Keratinocyte (primary cell): ENCODE measurements at regions not wholly inside any gene's neighbourhood (a gene's known extent, or its start where the extent isn't known, plus 50 kb on each side); places are given as distances from the start of the nearest gene placed in this dataset.

ENCODE experiments used
- EZH2 ChIP-seq: IDR thresholded peaks from one replicate; pipeline ENCODE4 v1.6.1; 2012; ENCODE audit warnings: inconsistent platforms, mild to moderate bottlenecking, low read length, moderate library complexity
- TF ChIP-seq, protein P1 (sequence below), 3 experiments: IDR thresholded peaks in 1 of 3; conservative IDR thresholded peaks in 1 of 3; optimal IDR thresholded peaks in 1 of 3; 2 replicates in 2 of 3; 3 replicates in 1 of 3; pipeline versions ENCODE3 to v1.5.1; 2011; ENCODE audit warnings: low read length in 3 of 3, mild to moderate bottlenecking in 3 of 3, moderate library complexity in 2 of 3, control low read depth in 1 of 3, inconsistent platforms in 1 of 3; ENCODE audit not compliant: insufficient read depth in 2 of 3; ENCODE audit errors: extremely low read depth in 1 of 3

DNA sequence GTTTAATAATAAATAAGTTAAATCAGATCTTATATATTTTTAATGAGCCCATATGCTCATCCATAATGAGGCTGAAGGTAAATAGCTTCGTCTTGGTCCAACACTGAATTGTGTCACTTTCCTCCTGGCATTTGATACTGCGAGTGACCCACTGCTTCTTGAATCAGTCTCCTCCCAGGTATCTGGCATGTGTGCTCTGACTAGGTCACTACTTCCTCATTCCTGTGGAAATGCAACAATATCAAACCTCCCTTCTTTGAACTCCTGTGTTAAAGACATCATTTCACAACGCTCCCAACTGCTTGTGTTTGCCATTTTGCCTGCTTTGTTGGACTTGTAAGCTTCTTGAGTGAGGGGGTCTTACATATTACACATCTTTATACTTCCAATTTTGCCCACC lies 157.7 kb downstream of the SLC24A2 start:
- TF ChIP-seq, protein P1, sequence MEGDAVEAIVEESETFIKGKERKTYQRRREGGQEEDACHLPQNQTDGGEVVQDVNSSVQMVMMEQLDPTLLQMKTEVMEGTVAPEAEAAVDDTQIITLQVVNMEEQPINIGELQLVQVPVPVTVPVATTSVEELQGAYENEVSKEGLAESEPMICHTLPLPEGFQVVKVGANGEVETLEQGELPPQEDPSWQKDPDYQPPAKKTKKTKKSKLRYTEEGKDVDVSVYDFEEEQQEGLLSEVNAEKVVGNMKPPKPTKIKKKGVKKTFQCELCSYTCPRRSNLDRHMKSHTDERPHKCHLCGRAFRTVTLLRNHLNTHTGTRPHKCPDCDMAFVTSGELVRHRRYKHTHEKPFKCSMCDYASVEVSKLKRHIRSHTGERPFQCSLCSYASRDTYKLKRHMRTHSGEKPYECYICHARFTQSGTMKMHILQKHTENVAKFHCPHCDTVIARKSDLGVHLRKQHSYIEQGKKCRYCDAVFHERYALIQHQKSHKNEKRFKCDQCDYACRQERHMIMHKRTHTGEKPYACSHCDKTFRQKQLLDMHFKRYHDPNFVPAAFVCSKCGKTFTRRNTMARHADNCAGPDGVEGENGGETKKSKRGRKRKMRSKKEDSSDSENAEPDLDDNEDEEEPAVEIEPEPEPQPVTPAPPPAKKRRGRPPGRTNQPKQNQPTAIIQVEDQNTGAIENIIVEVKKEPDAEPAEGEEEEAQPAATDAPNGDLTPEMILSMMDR (optimal IDR thresholded peaks at IDR 0.05 in 1 of 3, IDR thresholded peaks at IDR 0.05 in 1 of 3, conservative IDR thresholded peaks at IDR 0.05 in 1 of 3; ENCODE audit: extremely low read depth in 1 of 3, insufficient read depth in 2 of 3, low read length in 3 of 3) = no peak
- TF ChIP-seq EZH2 = no peak
